ENCODE measurements at regions not wholly inside any gene's neighbourhood (a gene's known extent, or its start where the extent isn't known, plus 50 kb on each side); places are given as distances from the start of the nearest gene placed in this dataset.
A peak's percentile ranks its signal among the peaks of the same experiment; 100 is the strongest.

GRCh38 chr5:124444147-124444775 is 302.2 kb downstream of the ZNF608 start:
- Histone ChIP-seq H3K4me3 (no peak overlapping the region), H3K36me3 (no peaks in the 10 kb centered on the region), H3K27ac (peak overlapping the region; percentile 38 to 85), H3K9me3 (no peaks in the 10 kb centered on the region), H3K4me1 (peaks cover 0 to 6% of the 10 kb centered on the region in 2 donors), H3K27me3 (no peaks in the 10 kb centered on the region)
- no peak for TF ChIP-seq CTCF (IDR thresholded peaks at IDR 0.05)
- DNase-seq (ENCODE audit: low spot score), result no peak

- peaks cover 0 to 16% of the 10 kb centered on the region in 2 donors for H3K4me1 ChIP-seq
- H3K9me3 ChIP-seq, result no peaks in the 10 kb centered on the region
- no peaks in the 10 kb centered on the region for H3K27me3 ChIP-seq
- no peaks in the 10 kb centered on the region for H3K36me3 ChIP-seq
- H3K4me3 ChIP-seq, result no peak overlapping the region
- no peak for DNase-seq (ENCODE audit: low spot score)
- H3K27ac ChIP-seq, result no peak overlapping the region
- no peak for TF ChIP-seq CTCF (IDR thresholded peaks at IDR 0.05)
Observed at GRCh38 chr5:124440471-124440870, 306.0 kb downstream of the ZNF608 start.

GRCh38 chr5:124439609-124440008 is 306.8 kb downstream of the ZNF608 start:
- H3K36me3 ChIP-seq, result no peaks in the 10 kb centered on the region
- H3K4me3 ChIP-seq, result no peak overlapping the region
- H3K9me3 ChIP-seq, result peaks cover 0 to 5% of the 10 kb centered on the region in 2 donors
- no peak overlapping the region for H3K27ac ChIP-seq
- no peak for DNase-seq (ENCODE audit: low spot score)
- no peaks in the 10 kb centered on the region for H3K27me3 ChIP-seq
- no peak for TF ChIP-seq CTCF (IDR thresholded peaks at IDR 0.05)
- H3K4me1 ChIP-seq, result peaks cover 0 to 16% of the 10 kb centered on the region in 2 donors

- H3K9me3 ChIP-seq, result peaks cover 0 to 12% of the 10 kb centered on the region in 2 donors
- no peak overlapping the region for H3K4me3 ChIP-seq
- peaks cover 0 to 14% of the 10 kb centered on the region in 2 donors for H3K4me1 ChIP-seq
- TF ChIP-seq CTCF (IDR thresholded peaks at IDR 0.05), result no peak
- H3K27ac ChIP-seq, result no peak overlapping the region
- no peaks in the 10 kb centered on the region for H3K36me3 ChIP-seq
- no peaks in the 10 kb centered on the region for H3K27me3 ChIP-seq
- no peak for DNase-seq (ENCODE audit: low spot score)
Observed at GRCh38 chr5:124438903-124439281, 307.5 kb downstream of the ZNF608 start.

GRCh38 chr5:124438026-124438902 is 308.2 kb downstream of the ZNF608 start:
- Histone ChIP-seq H3K27me3 (no peaks in the 10 kb centered on the region), H3K9me3 (peaks cover 0 to 13% of the 10 kb centered on the region in 2 donors), H3K4me3 (no peak overlapping the region), H3K4me1 (peaks cover 0 to 10% of the 10 kb centered on the region in 2 donors), H3K36me3 (no peaks in the 10 kb centered on the region), H3K27ac (no peak overlapping the region)
- DNase-seq (ENCODE audit: low spot score), result no peak
- TF ChIP-seq CTCF (IDR thresholded peaks at IDR 0.05), result no peak
